Colonic mucosa (tissue), 4 donors: ENCODE measurements at regions not wholly inside any gene's neighbourhood (a gene's known extent, or its start where the extent isn't known, plus 50 kb on each side); places are given as distances from the start of the nearest gene placed in this dataset.

Source experiments
- DNase-seq: peaks from one replicate; pipeline ENCODE4 v3.0.0-alpha.2; 2020
- H3K27ac ChIP-seq: fragments of 200-600 bp; one replicate; pipeline ENCODE4 v1.8.0; 2021
- H3K27me3 ChIP-seq: fragments of 200-600 bp; one replicate; pipeline ENCODE4 v1.8.0; 2021
- H3K36me3 ChIP-seq: fragments of 200-600 bp; one replicate; pipeline ENCODE4 v1.8.0; 2021
- H3K4me1 ChIP-seq: fragments of 200-600 bp; one replicate; pipeline ENCODE4 v1.8.0; 2021; ENCODE audit warnings: mild to moderate bottlenecking
- H3K4me3 ChIP-seq: fragments of 200-600 bp; one replicate; pipeline ENCODE4 v1.8.0; 2021
- H3K9ac ChIP-seq, 2 donors: one replicate each; pipeline ENCODE4 v1.7.0; 2013; ENCODE audit warnings: control low read depth in 2 of 2, low read depth in 2 of 2, low read length in 2 of 2
- H3K9me3 ChIP-seq: fragments of 200-600 bp; one replicate; pipeline ENCODE4 v1.8.0; 2021
- CTCF ChIP-seq: fragments of 200-600 bp; IDR thresholded peaks from one replicate; pipeline ENCODE4 v1.8.0; 2022; ENCODE audit warnings: antibody characterized with exemption, mild to moderate bottlenecking
- intact Hi-C: fragments of 100-400 bp; cut with DNase I; formaldehyde crosslinking; loops from one replicate; pipeline ENCODE4 v1.14.1; 2022
- donor health status: healthy.
- donor health status: DM: no; HTN: no; CAD: no.
- donor health status: DM: no; HTN: no; CAD: no.

DNA sequence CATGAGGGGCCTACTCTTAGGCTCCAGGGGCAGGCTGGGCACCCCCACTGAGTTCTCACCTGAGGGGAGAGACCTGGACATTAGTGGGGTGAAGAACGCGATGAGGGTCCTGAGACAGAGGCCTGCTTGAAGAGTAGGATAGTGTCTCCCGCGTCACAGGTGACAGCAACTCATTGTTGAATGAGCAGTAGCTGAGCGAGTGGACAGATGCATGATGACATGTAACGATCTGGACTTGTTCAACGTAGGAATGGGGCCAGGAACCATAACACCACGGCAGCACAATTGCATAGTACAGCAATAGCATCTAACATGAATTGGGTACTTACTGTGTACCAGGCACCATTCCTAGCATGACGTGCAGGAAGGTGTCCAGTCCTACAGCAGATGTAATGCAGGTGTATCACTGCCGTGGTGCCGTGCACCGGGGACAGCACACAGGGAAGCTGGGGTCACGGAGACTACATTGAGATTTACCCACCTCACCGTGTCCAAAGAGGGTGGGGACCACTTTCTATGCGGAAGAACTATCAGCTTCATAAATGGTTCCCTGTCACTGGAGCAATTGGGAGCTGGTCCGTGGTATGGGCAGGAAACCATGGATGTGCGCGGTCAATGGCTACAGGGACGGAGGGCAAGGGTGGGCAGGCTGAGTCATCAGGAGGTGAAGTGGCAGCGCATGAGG, 1019.1 kb downstream of the TBC1D22A start:
- no peaks in the 10 kb centered on the region for H3K4me1 ChIP-seq
- H3K9ac ChIP-seq = no peak overlapping the region
- DNase-seq = no peak
- no peak overlapping the region for H3K4me3 ChIP-seq
- intact Hi-C loops = no loop called here
- no peak overlapping the region for H3K27ac ChIP-seq
- H3K27me3 ChIP-seq = no peaks in the 10 kb centered on the region
- H3K9me3 ChIP-seq = no peaks in the 10 kb centered on the region
- no peak for TF ChIP-seq CTCF
- H3K36me3 ChIP-seq = no peaks in the 10 kb centered on the region

DNA sequence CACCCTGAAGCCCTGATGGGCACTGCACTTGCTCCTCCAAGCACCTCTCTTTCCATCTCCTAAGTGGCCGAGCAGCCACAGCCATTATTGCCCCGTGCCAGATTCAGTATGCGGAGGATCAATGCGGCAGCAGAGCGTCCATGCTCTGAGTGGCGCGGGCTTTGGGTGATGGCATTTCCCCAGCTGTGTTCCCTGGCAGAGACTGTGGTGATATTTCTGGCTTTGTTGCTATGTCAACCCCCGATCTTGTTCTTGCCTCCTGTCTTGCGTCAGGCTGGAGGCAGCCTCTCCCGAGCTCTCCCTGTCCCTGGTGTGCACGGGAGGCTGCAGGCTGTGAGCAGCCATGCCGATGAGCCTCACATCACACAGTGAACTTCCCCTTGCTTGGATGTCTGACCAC, 1018.6 kb downstream of the TBC1D22A start:
- H3K9me3 ChIP-seq = no peaks in the 10 kb centered on the region
- no peak overlapping the region for H3K4me3 ChIP-seq
- TF ChIP-seq CTCF = no peak
- H3K9ac ChIP-seq = no peak overlapping the region
- no peaks in the 10 kb centered on the region for H3K36me3 ChIP-seq
- H3K4me1 ChIP-seq = no peaks in the 10 kb centered on the region
- no peak for DNase-seq
- intact Hi-C loops = no loop called here
- H3K27ac ChIP-seq = no peak overlapping the region
- no peaks in the 10 kb centered on the region for H3K27me3 ChIP-seq

DNA sequence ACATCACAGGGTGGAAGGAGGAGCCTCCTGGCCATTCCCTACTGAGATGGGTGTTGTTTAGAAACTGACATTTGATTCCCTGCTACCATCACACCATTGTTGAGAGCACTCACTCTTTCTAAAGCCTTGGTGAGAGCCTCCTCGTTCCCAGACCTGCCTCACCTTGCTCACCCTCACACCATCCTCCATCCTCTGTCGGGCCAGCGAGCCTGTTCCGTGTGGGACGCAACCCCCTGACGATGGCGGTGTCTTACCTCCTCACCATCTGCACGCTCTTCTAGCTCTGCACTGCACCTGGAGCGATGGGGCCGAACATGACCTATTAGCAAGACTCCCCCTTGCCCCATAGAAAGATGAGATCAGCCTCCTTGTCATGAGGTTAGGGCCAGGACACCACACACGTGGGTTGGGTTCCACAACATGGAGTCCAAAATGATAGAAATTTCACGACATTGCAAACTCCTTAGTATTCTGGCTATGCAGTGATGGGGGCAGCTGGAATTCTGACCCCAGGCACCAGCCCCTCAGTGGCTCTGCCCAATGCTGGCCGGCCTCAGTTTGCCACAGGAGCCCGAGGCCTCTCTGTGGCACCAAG, 1017.9 kb downstream of the TBC1D22A start:
- Histone ChIP-seq H3K36me3 (no peaks in the 10 kb centered on the region), H3K27ac (no peak overlapping the region), H3K9me3 (no peaks in the 10 kb centered on the region), H3K4me1 (no peaks in the 10 kb centered on the region), H3K9ac (no peak overlapping the region), H3K4me3 (no peak overlapping the region), H3K27me3 (no peaks in the 10 kb centered on the region)
- no peak for TF ChIP-seq CTCF
- intact Hi-C loops = no loop called here
- no peak for DNase-seq

- DNase-seq = no peak
- intact Hi-C loops = no loop called here
- Histone ChIP-seq H3K9ac (no peak overlapping the region), H3K4me1 (no peaks in the 10 kb centered on the region), H3K27me3 (no peaks in the 10 kb centered on the region), H3K27ac (no peak overlapping the region), H3K36me3 (no peaks in the 10 kb centered on the region), H3K9me3 (no peaks in the 10 kb centered on the region), H3K4me3 (no peak overlapping the region)
- no peak for TF ChIP-seq CTCF
Measured at GRCh38 chr22:47779474-47779873, 1017.0 kb downstream of the TBC1D22A start.

- Histone ChIP-seq H3K4me1 (no peaks in the 10 kb centered on the region), H3K9ac (no peak overlapping the region), H3K9me3 (no peaks in the 10 kb centered on the region), H3K27me3 (no peaks in the 10 kb centered on the region), H3K27ac (no peak overlapping the region), H3K36me3 (no peaks in the 10 kb centered on the region), H3K4me3 (no peak overlapping the region)
- no peak for TF ChIP-seq CTCF
- DNase-seq = no peak
- intact Hi-C loops = no loop called here
Measured at GRCh38 chr22:47778160-47778658, 1015.8 kb downstream of the TBC1D22A start.
